Astrocyte (in vitro differentiated cells and primary cell): ENCODE measurements at regions not wholly inside any gene's neighbourhood (a gene's known extent, or its start where the extent isn't known, plus 50 kb on each side); places are given as distances from the start of the nearest gene placed in this dataset.

ENCODE experiments used
- EZH2 ChIP-seq: IDR thresholded peaks from 2 replicates; pipeline ENCODE4 v1.6.1; 2012; ENCODE audit warnings: mild to moderate bottlenecking, low read length, inconsistent platforms; ENCODE audit not compliant: insufficient read depth
- TF ChIP-seq, protein P1 (sequence below): IDR thresholded peaks from 2 replicates; pipeline ENCODE4 v1.5.1; 2011; ENCODE audit warnings: low read depth, mild to moderate bottlenecking, inconsistent platforms, low read length, moderate library complexity; ENCODE audit not compliant: insufficient read depth

GRCh38 chr14:53538316-53538881 is 385.3 kb upstream of the DDHD1 start:
- TF ChIP-seq, protein P1, sequence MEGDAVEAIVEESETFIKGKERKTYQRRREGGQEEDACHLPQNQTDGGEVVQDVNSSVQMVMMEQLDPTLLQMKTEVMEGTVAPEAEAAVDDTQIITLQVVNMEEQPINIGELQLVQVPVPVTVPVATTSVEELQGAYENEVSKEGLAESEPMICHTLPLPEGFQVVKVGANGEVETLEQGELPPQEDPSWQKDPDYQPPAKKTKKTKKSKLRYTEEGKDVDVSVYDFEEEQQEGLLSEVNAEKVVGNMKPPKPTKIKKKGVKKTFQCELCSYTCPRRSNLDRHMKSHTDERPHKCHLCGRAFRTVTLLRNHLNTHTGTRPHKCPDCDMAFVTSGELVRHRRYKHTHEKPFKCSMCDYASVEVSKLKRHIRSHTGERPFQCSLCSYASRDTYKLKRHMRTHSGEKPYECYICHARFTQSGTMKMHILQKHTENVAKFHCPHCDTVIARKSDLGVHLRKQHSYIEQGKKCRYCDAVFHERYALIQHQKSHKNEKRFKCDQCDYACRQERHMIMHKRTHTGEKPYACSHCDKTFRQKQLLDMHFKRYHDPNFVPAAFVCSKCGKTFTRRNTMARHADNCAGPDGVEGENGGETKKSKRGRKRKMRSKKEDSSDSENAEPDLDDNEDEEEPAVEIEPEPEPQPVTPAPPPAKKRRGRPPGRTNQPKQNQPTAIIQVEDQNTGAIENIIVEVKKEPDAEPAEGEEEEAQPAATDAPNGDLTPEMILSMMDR = no peak
- no peak for TF ChIP-seq EZH2
